GM18498 (cell line): ENCODE measurements at regions not wholly inside any gene's neighbourhood (a gene's known extent, or its start where the extent isn't known, plus 50 kb on each side); places are given as distances from the start of the nearest gene placed in this dataset.
"Not testable (repeated sequence)": the region's sequence is repeated elsewhere in the genome, so short reads cannot be mapped to it uniquely, and the experiment has no call there.

ENCODE experiments used
- ATAC-seq: cut with Tn5 transposase; IDR thresholded peaks from one replicate; pipeline ENCODE4 v1.9.1; 2021; ENCODE audit warnings: mild to moderate bottlenecking, moderate library complexity; ENCODE audit not compliant: unreplicated experiment

- ATAC-seq = no peak
Measured at GRCh38 chr20:22732751-22733150, 148.4 kb upstream of the FOXA2 start.

GRCh38 chr20:22734946-22735647 lies 150.7 kb upstream of the FOXA2 start:
- not testable (repeated sequence) for ATAC-seq

- ATAC-seq = no peak
Measured at GRCh38 chr20:22740829-22741228, 156.5 kb upstream of the FOXA2 start.

GRCh38 chr20:22744341-22745193 lies 160.2 kb upstream of the FOXA2 start:
- no peak for ATAC-seq

GRCh38 chr20:22745194-22745500 lies 160.8 kb upstream of the FOXA2 start:
- no peak for ATAC-seq

GRCh38 chr20:22746957-22747356 lies 162.6 kb upstream of the FOXA2 start:
- no peak for ATAC-seq

GRCh38 chr20:22752324-22752723 lies 168.0 kb upstream of the FOXA2 start:
- no peak for ATAC-seq

- ATAC-seq = no peak
Measured at GRCh38 chr20:22757424-22758183, 173.2 kb upstream of the FOXA2 start.

- ATAC-seq = no peak
Measured at GRCh38 chr20:22758815-22759214, 174.4 kb upstream of the FOXA2 start.

GRCh38 chr20:22762576-22763256 lies 178.3 kb upstream of the FOXA2 start:
- ATAC-seq = no peak

- no peak for ATAC-seq
Measured at GRCh38 chr20:22763257-22763906, 179.0 kb upstream of the FOXA2 start.

GRCh38 chr20:22768266-22769178 lies 184.2 kb upstream of the FOXA2 start:
- no peak for ATAC-seq

- no peak for ATAC-seq
Measured at GRCh38 chr20:22770241-22770800, 185.9 kb upstream of the FOXA2 start.

GRCh38 chr20:22771706-22772105 lies 187.3 kb upstream of the FOXA2 start:
- no peak for ATAC-seq

GRCh38 chr20:22773344-22773743 lies 189.0 kb upstream of the FOXA2 start:
- no peak for ATAC-seq

- no peak for ATAC-seq
Measured at GRCh38 chr20:22775256-22775655, 190.9 kb upstream of the FOXA2 start.

GRCh38 chr20:22775671-22776139 lies 191.3 kb upstream of the FOXA2 start:
- ATAC-seq = no peak

GRCh38 chr20:22776369-22776768 lies 192.0 kb upstream of the FOXA2 start:
- ATAC-seq = no peak

- no peak for ATAC-seq
Measured at GRCh38 chr20:22779878-22780277, 195.5 kb upstream of the FOXA2 start.
